ENCODE measurements at regions not wholly inside any gene's neighbourhood (a gene's known extent, or its start where the extent isn't known, plus 50 kb on each side); places are given as distances from the start of the nearest gene placed in this dataset.

DNA sequence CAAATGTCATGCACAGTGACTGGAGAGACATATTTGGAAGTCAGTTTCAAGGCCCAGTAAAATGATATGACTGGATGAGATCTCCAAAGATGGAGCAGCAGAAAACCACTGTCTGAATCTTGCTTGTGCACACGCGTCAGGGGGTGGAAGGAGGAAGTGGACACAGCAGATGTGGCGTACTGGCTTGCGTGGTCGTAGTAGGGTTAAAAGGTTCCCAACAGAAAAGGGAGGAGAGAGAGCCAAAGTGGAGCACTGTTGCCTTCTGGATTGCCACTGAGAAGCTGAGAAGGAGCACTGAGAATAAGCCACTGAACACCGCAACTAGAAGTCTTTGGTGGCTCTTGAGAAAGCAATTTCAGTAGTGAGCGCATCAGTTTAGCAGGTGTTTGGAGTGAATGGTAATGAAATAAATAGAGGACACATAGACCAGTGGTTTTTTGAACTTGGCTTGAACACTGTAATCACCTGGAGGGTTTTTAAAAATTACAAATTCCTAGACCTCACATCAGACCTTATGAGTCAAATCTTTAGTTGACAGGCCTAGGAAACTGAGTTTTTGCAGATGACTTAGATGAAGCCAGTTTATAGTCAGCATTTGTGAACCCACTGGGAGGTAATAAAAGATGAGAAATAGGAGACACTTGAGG, 227.3 kb downstream of the PTEN start:
- TF ChIP-seq TAF1 (IDR thresholded peaks at IDR 0.05; ENCODE audit: borderline replicate concordance, insufficient read depth, low read length) (no peak), REST (IDR thresholded peaks at IDR 0.05; ENCODE audit: insufficient read depth in 1 of 2, low read depth in 2 of 2, low read length in 2 of 2) (no peak), POLR2AphosphoS5 (IDR thresholded peaks at IDR 0.05; ENCODE audit: low read depth, low read length) (no peak)

Measured in PFSK-1 (cell line).